ENCODE measurements at regions not wholly inside any gene's neighbourhood (a gene's known extent, or its start where the extent isn't known, plus 50 kb on each side); places are given as distances from the start of the nearest gene placed in this dataset.
"Not testable (repeated sequence)": the region's sequence is repeated elsewhere in the genome, so short reads cannot be mapped to it uniquely, and the experiment has no call there.

GRCh38 chr4:181855307-181855706, 387.9 kb upstream of the TENM3 start:
- peaks cover 7% of the 10 kb centered on the region for H3K4me1 ChIP-seq
- H3K36me3 ChIP-seq, result no peaks in the 10 kb centered on the region
- intact Hi-C loops (cut with DNase I), result no loop called here
- no peaks in the 10 kb centered on the region for H3K27me3 ChIP-seq
- no peak overlapping the region for H3K27ac ChIP-seq
- H3K9me3 ChIP-seq, result no peaks in the 10 kb centered on the region
- TF ChIP-seq CTCF (IDR thresholded peaks at IDR 0.05) (no peak), POLR2AphosphoS5 (IDR thresholded peaks at IDR 0.05; ENCODE audit: insufficient read depth in 1 of 2, low read depth in 1 of 2) (no peak), POLR2A (IDR thresholded peaks at IDR 0.05) (no peak)
- H3K4me3 ChIP-seq, result no peak overlapping the region
- no peak for DNase-seq (ENCODE audit: extremely low spot score in 2 of 2)

- H3K4me3 ChIP-seq; DNase-seq (ENCODE audit: extremely low spot score in 2 of 2); H3K4me1 ChIP-seq; H3K27ac ChIP-seq; H3K27me3 ChIP-seq; H3K9me3 ChIP-seq; intact Hi-C loops (cut with DNase I); H3K36me3 ChIP-seq: not testable (repeated sequence)
Observed at GRCh38 chr4:181857471-181857870, 385.7 kb upstream of the TENM3 start.

- H3K36me3 ChIP-seq, result no peaks in the 10 kb centered on the region
- no peak for DNase-seq (ENCODE audit: extremely low spot score in 2 of 2)
- H3K27ac ChIP-seq, result no peak overlapping the region
- no peak for TF ChIP-seq POLR2AphosphoS5 (IDR thresholded peaks at IDR 0.05; ENCODE audit: insufficient read depth in 1 of 2, low read depth in 1 of 2)
- no peak for TF ChIP-seq POLR2A (IDR thresholded peaks at IDR 0.05)
- no peak for TF ChIP-seq CTCF (IDR thresholded peaks at IDR 0.05)
- H3K27me3 ChIP-seq, result no peaks in the 10 kb centered on the region
- no peaks in the 10 kb centered on the region for H3K9me3 ChIP-seq
- H3K4me1 ChIP-seq, result peaks cover 4% of the 10 kb centered on the region
- no peak overlapping the region for H3K4me3 ChIP-seq
- intact Hi-C loops (cut with DNase I), result no loop called here
Observed at GRCh38 chr4:181858741-181859140, 384.5 kb upstream of the TENM3 start.

- H3K27ac ChIP-seq, result no peak overlapping the region
- intact Hi-C loops (cut with DNase I), result no loop called here
- no peak for TF ChIP-seq POLR2A (IDR thresholded peaks at IDR 0.05)
- no peak for TF ChIP-seq POLR2AphosphoS5 (IDR thresholded peaks at IDR 0.05; ENCODE audit: insufficient read depth in 1 of 2, low read depth in 1 of 2)
- TF ChIP-seq CTCF (IDR thresholded peaks at IDR 0.05), result no peak
- H3K4me1 ChIP-seq, result no peaks in the 10 kb centered on the region
- H3K9me3 ChIP-seq, result no peaks in the 10 kb centered on the region
- H3K4me3 ChIP-seq, result no peak overlapping the region
- H3K36me3 ChIP-seq, result no peaks in the 10 kb centered on the region
- DNase-seq (ENCODE audit: extremely low spot score in 2 of 2), result no peak
- H3K27me3 ChIP-seq, result no peaks in the 10 kb centered on the region
Observed at GRCh38 chr4:181859439-181859838, 383.8 kb upstream of the TENM3 start.

GRCh38 chr4:181860157-181860556, 383.0 kb upstream of the TENM3 start:
- Histone ChIP-seq H3K4me1 (no peaks in the 10 kb centered on the region), H3K4me3 (no peak overlapping the region), H3K27ac (no peak overlapping the region), H3K27me3 (no peaks in the 10 kb centered on the region), H3K36me3 (no peaks in the 10 kb centered on the region), H3K9me3 (no peaks in the 10 kb centered on the region)
- no peak for DNase-seq (ENCODE audit: extremely low spot score in 2 of 2)
- intact Hi-C loops (cut with DNase I), result no loop called here
- no peak for TF ChIP-seq POLR2A (IDR thresholded peaks at IDR 0.05)
- TF ChIP-seq CTCF (IDR thresholded peaks at IDR 0.05), result no peak
- TF ChIP-seq POLR2AphosphoS5 (IDR thresholded peaks at IDR 0.05; ENCODE audit: insufficient read depth in 1 of 2, low read depth in 1 of 2), result no peak

GRCh38 chr4:181860668-181861067, 382.5 kb upstream of the TENM3 start:
- Histone ChIP-seq H3K4me1 (no peaks in the 10 kb centered on the region), H3K4me3 (no peak overlapping the region), H3K9me3 (no peaks in the 10 kb centered on the region), H3K27me3 (no peaks in the 10 kb centered on the region), H3K27ac (no peak overlapping the region), H3K36me3 (no peaks in the 10 kb centered on the region)
- intact Hi-C loops (cut with DNase I), result no loop called here
- no peak for TF ChIP-seq POLR2AphosphoS5 (IDR thresholded peaks at IDR 0.05; ENCODE audit: insufficient read depth in 1 of 2, low read depth in 1 of 2)
- no peak for TF ChIP-seq CTCF (IDR thresholded peaks at IDR 0.05)
- TF ChIP-seq POLR2A (IDR thresholded peaks at IDR 0.05), result no peak
- no peak for DNase-seq (ENCODE audit: extremely low spot score in 2 of 2)

Measured in vagina (tissue), 2 donors.